ENCODE measurements at regions not wholly inside any gene's neighbourhood (a gene's known extent, or its start where the extent isn't known, plus 50 kb on each side); places are given as distances from the start of the nearest gene placed in this dataset.
"Not testable (repeated sequence)": the region's sequence is repeated elsewhere in the genome, so short reads cannot be mapped to it uniquely, and the experiment has no call there.

GRCh38 chr10:46645110-46645509 is 66.2 kb downstream of the SYT15 start:
- H3K4me1 ChIP-seq (ENCODE audit: control insufficient read depth in 1 of 2, insufficient read depth in 2 of 2, low read length in 2 of 2); ATAC-seq (ENCODE audit: low FRiP score); H3K36me3 ChIP-seq (ENCODE audit: control insufficient read depth in 1 of 2, insufficient read depth in 2 of 2, low read length in 1 of 2); H3K9me3 ChIP-seq (ENCODE audit: control insufficient read depth, low read length); H3K4me3 ChIP-seq (ENCODE audit: low read length in 2 of 2); intact Hi-C loops (cut with DNase I); H3K27ac ChIP-seq (ENCODE audit: low read depth in 1 of 2, low read length in 2 of 2); DNase-seq; H3K27me3 ChIP-seq (ENCODE audit: control insufficient read depth in 1 of 2, insufficient read depth in 2 of 2, low read length in 1 of 2): not testable (repeated sequence)
- 28 to 33% methylated on average over 1 of the region's 1 CpG for WGBS, 2 donors

GRCh38 chr10:46646132-46646531 is 67.2 kb downstream of the SYT15 start:
- WGBS, 2 donors, result 69 to 83% methylated on average over 2 to 3 of the region's 3 CpGs
- H3K9me3 ChIP-seq (ENCODE audit: control insufficient read depth, low read length); ATAC-seq (ENCODE audit: low FRiP score); DNase-seq; intact Hi-C loops (cut with DNase I); H3K36me3 ChIP-seq (ENCODE audit: control insufficient read depth in 1 of 2, insufficient read depth in 2 of 2, low read length in 1 of 2); H3K4me1 ChIP-seq (ENCODE audit: control insufficient read depth in 1 of 2, insufficient read depth in 2 of 2, low read length in 2 of 2); H3K4me3 ChIP-seq (ENCODE audit: low read length in 2 of 2); H3K27me3 ChIP-seq (ENCODE audit: control insufficient read depth in 1 of 2, insufficient read depth in 2 of 2, low read length in 1 of 2); H3K27ac ChIP-seq (ENCODE audit: low read depth in 1 of 2, low read length in 2 of 2): not testable (repeated sequence)

GRCh38 chr10:46650967-46651366 is 72.0 kb downstream of the SYT15 start:
- H3K27me3 ChIP-seq (ENCODE audit: control insufficient read depth in 1 of 2, insufficient read depth in 2 of 2, low read length in 1 of 2); H3K4me3 ChIP-seq (ENCODE audit: low read length in 2 of 2); H3K4me1 ChIP-seq (ENCODE audit: control insufficient read depth in 1 of 2, insufficient read depth in 2 of 2, low read length in 2 of 2); ATAC-seq (ENCODE audit: low FRiP score); DNase-seq; H3K36me3 ChIP-seq (ENCODE audit: control insufficient read depth in 1 of 2, insufficient read depth in 2 of 2, low read length in 1 of 2); H3K27ac ChIP-seq (ENCODE audit: low read depth in 1 of 2, low read length in 2 of 2); intact Hi-C loops (cut with DNase I); H3K9me3 ChIP-seq (ENCODE audit: control insufficient read depth, low read length): not testable (repeated sequence)
- 30 to 31% methylated on average over 1 of the region's 5 CpGs for WGBS, 2 donors

- H3K4me1 ChIP-seq (ENCODE audit: control insufficient read depth in 1 of 2, insufficient read depth in 2 of 2, low read length in 2 of 2); intact Hi-C loops (cut with DNase I); H3K9me3 ChIP-seq (ENCODE audit: control insufficient read depth, low read length); DNase-seq; H3K36me3 ChIP-seq (ENCODE audit: control insufficient read depth in 1 of 2, insufficient read depth in 2 of 2, low read length in 1 of 2); ATAC-seq (ENCODE audit: low FRiP score); H3K4me3 ChIP-seq (ENCODE audit: low read length in 2 of 2); H3K27me3 ChIP-seq (ENCODE audit: control insufficient read depth in 1 of 2, insufficient read depth in 2 of 2, low read length in 1 of 2); H3K27ac ChIP-seq (ENCODE audit: low read depth in 1 of 2, low read length in 2 of 2): not testable (repeated sequence)
- WGBS, 2 donors, result no CpG with 5 or more reads among the region's 3 CpGs
Measured at GRCh38 chr10:46657437-46657836, 78.5 kb downstream of the SYT15 start.

GRCh38 chr10:46660027-46660834 is 81.3 kb downstream of the SYT15 start:
- H3K27ac ChIP-seq (ENCODE audit: low read depth in 1 of 2, low read length in 2 of 2); intact Hi-C loops (cut with DNase I); DNase-seq; H3K4me1 ChIP-seq (ENCODE audit: control insufficient read depth in 1 of 2, insufficient read depth in 2 of 2, low read length in 2 of 2); H3K4me3 ChIP-seq (ENCODE audit: low read length in 2 of 2); H3K36me3 ChIP-seq (ENCODE audit: control insufficient read depth in 1 of 2, insufficient read depth in 2 of 2, low read length in 1 of 2); ATAC-seq (ENCODE audit: low FRiP score); H3K9me3 ChIP-seq (ENCODE audit: control insufficient read depth, low read length); H3K27me3 ChIP-seq (ENCODE audit: control insufficient read depth in 1 of 2, insufficient read depth in 2 of 2, low read length in 1 of 2): not testable (repeated sequence)
- 60 to 73% methylated on average over 1 of the region's 8 CpGs for WGBS, 2 donors

GRCh38 chr10:46660835-46661164 is 81.9 kb downstream of the SYT15 start:
- H3K27me3 ChIP-seq (ENCODE audit: control insufficient read depth in 1 of 2, insufficient read depth in 2 of 2, low read length in 1 of 2); H3K36me3 ChIP-seq (ENCODE audit: control insufficient read depth in 1 of 2, insufficient read depth in 2 of 2, low read length in 1 of 2); H3K4me1 ChIP-seq (ENCODE audit: control insufficient read depth in 1 of 2, insufficient read depth in 2 of 2, low read length in 2 of 2); intact Hi-C loops (cut with DNase I); H3K9me3 ChIP-seq (ENCODE audit: control insufficient read depth, low read length); H3K4me3 ChIP-seq (ENCODE audit: low read length in 2 of 2); ATAC-seq (ENCODE audit: low FRiP score); DNase-seq; H3K27ac ChIP-seq (ENCODE audit: low read depth in 1 of 2, low read length in 2 of 2): not testable (repeated sequence)

GRCh38 chr10:46665536-46665935 is 86.6 kb downstream of the SYT15 start:
- H3K4me1 ChIP-seq (ENCODE audit: control insufficient read depth in 1 of 2, insufficient read depth in 2 of 2, low read length in 2 of 2); intact Hi-C loops (cut with DNase I); H3K36me3 ChIP-seq (ENCODE audit: control insufficient read depth in 1 of 2, insufficient read depth in 2 of 2, low read length in 1 of 2); DNase-seq; H3K27ac ChIP-seq (ENCODE audit: low read depth in 1 of 2, low read length in 2 of 2); ATAC-seq (ENCODE audit: low FRiP score); H3K4me3 ChIP-seq (ENCODE audit: low read length in 2 of 2); H3K9me3 ChIP-seq (ENCODE audit: control insufficient read depth, low read length); H3K27me3 ChIP-seq (ENCODE audit: control insufficient read depth in 1 of 2, insufficient read depth in 2 of 2, low read length in 1 of 2): not testable (repeated sequence)
- 63 to 67% methylated on average over 1 of the region's 1 CpG for WGBS, 2 donors

- 75 to 81% methylated on average over 6 of the region's 6 CpGs for WGBS, 2 donors
- H3K36me3 ChIP-seq (ENCODE audit: control insufficient read depth in 1 of 2, insufficient read depth in 2 of 2, low read length in 1 of 2); H3K27me3 ChIP-seq (ENCODE audit: control insufficient read depth in 1 of 2, insufficient read depth in 2 of 2, low read length in 1 of 2); H3K4me3 ChIP-seq (ENCODE audit: low read length in 2 of 2); H3K27ac ChIP-seq (ENCODE audit: low read depth in 1 of 2, low read length in 2 of 2); H3K4me1 ChIP-seq (ENCODE audit: control insufficient read depth in 1 of 2, insufficient read depth in 2 of 2, low read length in 2 of 2); intact Hi-C loops (cut with DNase I); ATAC-seq (ENCODE audit: low FRiP score); DNase-seq; H3K9me3 ChIP-seq (ENCODE audit: control insufficient read depth, low read length): not testable (repeated sequence)
Measured at GRCh38 chr10:46668357-46668997, 89.5 kb downstream of the SYT15 start.

GRCh38 chr10:46677836-46678435 is 99.0 kb downstream of the SYT15 start:
- intact Hi-C loops (cut with DNase I); DNase-seq; H3K27me3 ChIP-seq (ENCODE audit: control insufficient read depth in 1 of 2, insufficient read depth in 2 of 2, low read length in 1 of 2); H3K4me3 ChIP-seq (ENCODE audit: low read length in 2 of 2); H3K4me1 ChIP-seq (ENCODE audit: control insufficient read depth in 1 of 2, insufficient read depth in 2 of 2, low read length in 2 of 2); H3K36me3 ChIP-seq (ENCODE audit: control insufficient read depth in 1 of 2, insufficient read depth in 2 of 2, low read length in 1 of 2); H3K27ac ChIP-seq (ENCODE audit: low read depth in 1 of 2, low read length in 2 of 2); ATAC-seq (ENCODE audit: low FRiP score); H3K9me3 ChIP-seq (ENCODE audit: control insufficient read depth, low read length): not testable (repeated sequence)
- 85 to 93% methylated on average over 2 to 3 of the region's 8 CpGs for WGBS, 2 donors

Data from aorta (tissue), 5 donors.